ENCODE measurements at regions not wholly inside any gene's neighbourhood (a gene's known extent, or its start where the extent isn't known, plus 50 kb on each side); places are given as distances from the start of the nearest gene placed in this dataset.

DNA sequence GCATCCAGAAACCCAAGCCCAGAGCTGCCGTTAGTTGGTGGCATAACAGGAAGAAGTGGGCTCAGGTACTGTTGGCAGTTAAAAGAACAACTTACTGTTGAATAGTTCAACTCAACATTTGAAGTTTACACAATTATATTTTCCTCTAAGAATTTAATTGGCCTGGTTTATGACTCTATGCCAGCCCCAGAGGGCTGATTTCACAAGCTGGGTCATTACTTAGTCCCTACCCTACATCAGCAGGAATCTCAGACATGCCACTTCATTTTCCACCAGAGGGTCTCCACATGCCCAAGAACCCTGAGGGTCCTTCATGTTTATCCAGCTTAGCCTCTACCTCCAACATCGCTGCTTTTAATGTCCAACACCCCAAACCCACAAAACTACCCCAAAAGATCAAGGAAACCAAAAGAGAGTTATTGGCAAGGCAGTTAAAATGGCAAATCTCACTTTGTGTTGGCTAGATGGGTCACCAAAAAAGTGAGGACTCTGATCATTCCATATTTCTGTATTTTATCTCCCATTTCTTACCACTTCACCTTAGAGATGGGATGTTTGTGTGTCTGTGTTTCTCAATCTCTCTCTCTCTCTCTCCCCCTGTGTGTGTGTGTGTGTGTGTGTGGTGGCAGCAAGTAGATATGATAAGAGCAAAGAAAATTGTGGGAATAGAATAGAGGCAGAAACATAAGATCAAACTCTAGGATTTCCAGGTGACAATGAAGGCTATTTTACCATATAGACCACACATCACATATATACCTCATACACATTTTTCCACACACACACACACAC, 112.5 kb upstream of the TBX18 start:
- CTCF ChIA-PET: no interaction called here
- H3K9me3 ChIP-seq (ENCODE audit: control insufficient read depth, insufficient read depth, low read length): no peaks in the 10 kb centered on the region
- no peak overlapping the region for H2BK5ac ChIP-seq (ENCODE audit: low read depth, low read length, poor library complexity, severe bottlenecking)
- in situ Hi-C loops (cut with MboI; ENCODE audit: low sequenced_read_pairs) (no loop called here), dilution Hi-C loops (cut with HindIII; ENCODE audit: low sequenced_read_pairs, unreplicated experiment) (no loop called here), intact Hi-C loops (cut with micrococcal nuclease) (no loop called here)
- H2AK5ac ChIP-seq (ENCODE audit: low read depth, low read length): no peak overlapping the region
- no peak overlapping the region for H3K4me2 ChIP-seq (ENCODE audit: low read depth, low read length)
- no peaks in the 10 kb centered on the region for H3K79me1 ChIP-seq (ENCODE audit: low read depth in 1 of 2, low read length in 2 of 2)
- no peaks in the 10 kb centered on the region for H3K9me1 ChIP-seq (ENCODE audit: insufficient read depth, low read length)
- no peaks in the 10 kb centered on the region for H3K27me3 ChIP-seq (ENCODE audit: control insufficient read depth, insufficient read depth, low read length)
- H2BK15ac ChIP-seq (ENCODE audit: low read depth, low read length): no peak overlapping the region
- TF ChIP-seq BHLHE40 (IDR thresholded peaks at IDR 0.05; ENCODE audit: low read depth, low read length) (no peak), MAFK (IDR thresholded peaks at IDR 0.05; ENCODE audit: low read depth, low read length) (no peak), RFX5 (IDR thresholded peaks at IDR 0.05; ENCODE audit: low read depth, low read length) (no peak), CEBPB (IDR thresholded peaks at IDR 0.05; ENCODE audit: low read depth, low read length) (no peak), POLR2A (IDR thresholded peaks at IDR 0.05; ENCODE audit: low read depth, low read length) (no peak), CHD1 (IDR thresholded peaks at IDR 0.05; ENCODE audit: low read depth, low read length) (no peak), NFE2L2 (IDR thresholded peaks at IDR 0.05; ENCODE audit: low read depth, low read length) (no peak), RAD21 (IDR thresholded peaks at IDR 0.05; ENCODE audit: low read length) (no peak), MAZ (IDR thresholded peaks at IDR 0.05; ENCODE audit: borderline replicate concordance, low read depth, low read length) (no peak), FOS (IDR thresholded peaks at IDR 0.05; ENCODE audit: low read depth, low read length) (no peak), MXI1 (IDR thresholded peaks at IDR 0.05; ENCODE audit: borderline replicate concordance, low read depth, low read length) (no peak), RCOR1 (IDR thresholded peaks at IDR 0.05; ENCODE audit: insufficient replicate concordance, low read length) (no peak), SMC3 (IDR thresholded peaks at IDR 0.05; ENCODE audit: low read depth, low read length) (no peak)
- TF ChIP-seq, protein P1, sequence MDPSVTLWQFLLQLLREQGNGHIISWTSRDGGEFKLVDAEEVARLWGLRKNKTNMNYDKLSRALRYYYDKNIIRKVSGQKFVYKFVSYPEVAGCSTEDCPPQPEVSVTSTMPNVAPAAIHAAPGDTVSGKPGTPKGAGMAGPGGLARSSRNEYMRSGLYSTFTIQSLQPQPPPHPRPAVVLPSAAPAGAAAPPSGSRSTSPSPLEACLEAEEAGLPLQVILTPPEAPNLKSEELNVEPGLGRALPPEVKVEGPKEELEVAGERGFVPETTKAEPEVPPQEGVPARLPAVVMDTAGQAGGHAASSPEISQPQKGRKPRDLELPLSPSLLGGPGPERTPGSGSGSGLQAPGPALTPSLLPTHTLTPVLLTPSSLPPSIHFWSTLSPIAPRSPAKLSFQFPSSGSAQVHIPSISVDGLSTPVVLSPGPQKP (IDR thresholded peaks at IDR 0.05; ENCODE audit: borderline replicate concordance, low read depth, low read length): no peak
- TF ChIP-seq, protein P2, sequence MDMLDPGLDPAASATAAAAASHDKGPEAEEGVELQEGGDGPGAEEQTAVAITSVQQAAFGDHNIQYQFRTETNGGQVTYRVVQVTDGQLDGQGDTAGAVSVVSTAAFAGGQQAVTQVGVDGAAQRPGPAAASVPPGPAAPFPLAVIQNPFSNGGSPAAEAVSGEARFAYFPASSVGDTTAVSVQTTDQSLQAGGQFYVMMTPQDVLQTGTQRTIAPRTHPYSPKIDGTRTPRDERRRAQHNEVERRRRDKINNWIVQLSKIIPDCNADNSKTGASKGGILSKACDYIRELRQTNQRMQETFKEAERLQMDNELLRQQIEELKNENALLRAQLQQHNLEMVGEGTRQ (IDR thresholded peaks at IDR 0.05; ENCODE audit: low read depth, low read length): no peak
- TF ChIP-seq, protein P3, sequence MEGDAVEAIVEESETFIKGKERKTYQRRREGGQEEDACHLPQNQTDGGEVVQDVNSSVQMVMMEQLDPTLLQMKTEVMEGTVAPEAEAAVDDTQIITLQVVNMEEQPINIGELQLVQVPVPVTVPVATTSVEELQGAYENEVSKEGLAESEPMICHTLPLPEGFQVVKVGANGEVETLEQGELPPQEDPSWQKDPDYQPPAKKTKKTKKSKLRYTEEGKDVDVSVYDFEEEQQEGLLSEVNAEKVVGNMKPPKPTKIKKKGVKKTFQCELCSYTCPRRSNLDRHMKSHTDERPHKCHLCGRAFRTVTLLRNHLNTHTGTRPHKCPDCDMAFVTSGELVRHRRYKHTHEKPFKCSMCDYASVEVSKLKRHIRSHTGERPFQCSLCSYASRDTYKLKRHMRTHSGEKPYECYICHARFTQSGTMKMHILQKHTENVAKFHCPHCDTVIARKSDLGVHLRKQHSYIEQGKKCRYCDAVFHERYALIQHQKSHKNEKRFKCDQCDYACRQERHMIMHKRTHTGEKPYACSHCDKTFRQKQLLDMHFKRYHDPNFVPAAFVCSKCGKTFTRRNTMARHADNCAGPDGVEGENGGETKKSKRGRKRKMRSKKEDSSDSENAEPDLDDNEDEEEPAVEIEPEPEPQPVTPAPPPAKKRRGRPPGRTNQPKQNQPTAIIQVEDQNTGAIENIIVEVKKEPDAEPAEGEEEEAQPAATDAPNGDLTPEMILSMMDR (conservative IDR thresholded peaks at IDR 0.05; ENCODE audit: low read depth, low read length): no peak
- no peak overlapping the region for H3K4ac ChIP-seq (ENCODE audit: low read depth, low read length)
- H3K36me3 ChIP-seq (ENCODE audit: control insufficient read depth, insufficient read depth, low read length): no peaks in the 10 kb centered on the region
- H3K4me1 ChIP-seq (ENCODE audit: control insufficient read depth, insufficient read depth, low read length): no peaks in the 10 kb centered on the region
- POLR2A ChIA-PET (ENCODE audit: unreplicated experiment): no interaction called here
- no peak for ATAC-seq (ENCODE audit: low read depth)
- no peak overlapping the region for H3K23ac ChIP-seq (ENCODE audit: low read depth, low read length)
- no peak overlapping the region for H3K27ac ChIP-seq (ENCODE audit: insufficient read depth, low read length)
- H2BK120ac ChIP-seq (ENCODE audit: low read depth, low read length): no peak overlapping the region
- 80% methylated on average over 1 of the region's 2 CpGs; no CpG with 5 or more reads in 1 of the 2 experiments for WGBS, 2 experiments (ENCODE audit: extremely low coverage in 2 of 2, insufficient read length in 1 of 2)
- no peaks in the 10 kb centered on the region for H4K20me1 ChIP-seq (ENCODE audit: insufficient read depth, low read length)
- no peak overlapping the region for H3K18ac ChIP-seq (ENCODE audit: low read depth, low read length)
- H3K56ac ChIP-seq (ENCODE audit: extremely low read depth, insufficient read depth, low read length): no peak overlapping the region
- no peak overlapping the region for H4K91ac ChIP-seq (ENCODE audit: insufficient read depth, low read depth, low read length)
- no peak overlapping the region for H4K8ac ChIP-seq (ENCODE audit: low read depth in 2 of 2, low read length in 2 of 2)
- no peak for DNase-seq
- BruUV-seq (replicated peaks): no TSS peak
- H2BK20ac ChIP-seq (ENCODE audit: low read depth, low read length): no peak overlapping the region
- no peak overlapping the region for H2AK9ac ChIP-seq (replicated peaks; ENCODE audit: low read depth, low read length, poor library complexity)
- no peak overlapping the region for H3K4me3 ChIP-seq (ENCODE audit: insufficient read depth, low read depth, low read length)
- no peak overlapping the region for H3K14ac ChIP-seq (replicated peaks; ENCODE audit: low read depth, low read length)
- H4K5ac ChIP-seq (ENCODE audit: low read depth, low read length): no peak overlapping the region
- H2AFZ ChIP-seq (replicated peaks; ENCODE audit: low read length, poor library complexity): no peak overlapping the region
- no peak overlapping the region for H3K9ac ChIP-seq (ENCODE audit: low read depth, low read length)

All from IMR-90 (cell line).